Spinal cord (tissue), 9 donors: ENCODE measurements at regions not wholly inside any gene's neighbourhood (a gene's known extent, or its start where the extent isn't known, plus 50 kb on each side); places are given as distances from the start of the nearest gene placed in this dataset.
"Not testable (repeated sequence)": the region's sequence is repeated elsewhere in the genome, so short reads cannot be mapped to it uniquely, and the experiment has no call there.

ENCODE experiments used
- DNase-seq, 6 donors: peaks; one replicate each; pipeline versions ENCODE4 v3.0.0 to v3.0.0-alpha.2; 2013 to 2015; ENCODE audit warnings: low spot score in 6 of 6, low read depth in 4 of 6
- H3K27ac ChIP-seq: one replicate; pipeline ENCODE4 v1.5.1; 2013; ENCODE audit warnings: low read depth, low read length, control low read depth
- H3K27me3 ChIP-seq: one replicate; pipeline ENCODE4 v1.6.1; 2013; ENCODE audit warnings: low read length; ENCODE audit not compliant: control insufficient read depth, insufficient read depth
- H3K36me3 ChIP-seq: one replicate; pipeline ENCODE4 v1.6.1; 2013; ENCODE audit warnings: low read length; ENCODE audit not compliant: control insufficient read depth, insufficient read depth
- H3K4me1 ChIP-seq: one replicate; pipeline ENCODE4 v1.6.1; 2013; ENCODE audit warnings: low read length; ENCODE audit not compliant: control insufficient read depth, insufficient read depth
- H3K4me3 ChIP-seq: one replicate; pipeline ENCODE4 v1.5.1; 2013; ENCODE audit warnings: low read depth, low read length, control low read depth
- H3K9me3 ChIP-seq: one replicate; pipeline ENCODE4 v1.6.1; 2013; ENCODE audit warnings: low read length; ENCODE audit not compliant: control insufficient read depth, insufficient read depth
- WGBS: methylation state at CpG from one replicate; pipeline ENCODE4 v1.1.5; 2013; ENCODE audit warnings: missing lambda C conversion rate; ENCODE audit not compliant: insufficient coverage; 5-methylcytosine and 5-hydroxymethylcytosine counted together
- donor health status: healthy.

GRCh38 chr22:49514211-49514610 lies 313.5 kb downstream of the BRD1 start:
- H3K4me1 ChIP-seq, result peaks cover 22% of the 10 kb centered on the region
- 76% methylated on average over 10 of the region's 11 CpGs for WGBS
- H3K27ac ChIP-seq, result no peak overlapping the region
- no peaks in the 10 kb centered on the region for H3K36me3 ChIP-seq
- peaks cover 7% of the 10 kb centered on the region for H3K9me3 ChIP-seq
- DNase-seq, result no peak
- H3K4me3 ChIP-seq, result no peak overlapping the region
- H3K27me3 ChIP-seq, result peaks cover 4% of the 10 kb centered on the region

DNA sequence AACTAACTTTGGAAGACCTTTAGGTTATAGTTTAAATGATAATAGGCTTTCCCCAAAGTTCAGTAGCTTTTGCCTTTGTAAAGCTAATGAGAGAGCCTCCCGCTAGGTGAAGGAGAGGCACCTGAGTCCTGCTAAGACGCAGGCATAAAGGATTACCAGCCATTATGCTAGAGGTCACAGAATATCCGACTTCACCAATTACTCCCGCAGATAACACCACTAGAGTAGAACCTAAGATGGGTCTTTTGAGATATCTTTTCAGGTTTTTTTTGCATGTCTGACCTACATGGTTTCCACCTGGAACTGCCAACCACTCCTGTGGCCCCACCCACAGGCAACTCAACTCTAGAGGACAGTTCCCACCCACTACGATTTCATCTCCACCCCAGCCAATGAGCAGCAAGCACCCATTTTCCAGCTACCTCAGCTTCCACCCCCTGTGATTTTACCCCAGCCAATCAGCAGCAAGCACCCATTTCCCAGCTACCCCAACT lies 314.3 kb downstream of the BRD1 start:
- Histone ChIP-seq H3K9me3 (peaks cover 7% of the 10 kb centered on the region), H3K4me1 (peaks cover 18% of the 10 kb centered on the region), H3K4me3 (no peak overlapping the region), H3K36me3 (no peaks in the 10 kb centered on the region), H3K27ac (no peak overlapping the region), H3K27me3 (peaks cover 2% of the 10 kb centered on the region)
- no peak for DNase-seq
- 82% methylated on average over 4 of the region's 5 CpGs for WGBS

GRCh38 chr22:49512487-49513165 lies 315.0 kb downstream of the BRD1 start:
- WGBS, result 44% methylated on average over 6 of the region's 13 CpGs
- peaks cover 7% of the 10 kb centered on the region for H3K9me3 ChIP-seq
- DNase-seq, result peak in 2 of 6 donors; percentile 63 to 83
- no peak overlapping the region for H3K4me3 ChIP-seq
- no peaks in the 10 kb centered on the region for H3K27me3 ChIP-seq
- no peak overlapping the region for H3K27ac ChIP-seq
- no peaks in the 10 kb centered on the region for H3K36me3 ChIP-seq
- H3K4me1 ChIP-seq, result peaks cover 14% of the 10 kb centered on the region

DNA sequence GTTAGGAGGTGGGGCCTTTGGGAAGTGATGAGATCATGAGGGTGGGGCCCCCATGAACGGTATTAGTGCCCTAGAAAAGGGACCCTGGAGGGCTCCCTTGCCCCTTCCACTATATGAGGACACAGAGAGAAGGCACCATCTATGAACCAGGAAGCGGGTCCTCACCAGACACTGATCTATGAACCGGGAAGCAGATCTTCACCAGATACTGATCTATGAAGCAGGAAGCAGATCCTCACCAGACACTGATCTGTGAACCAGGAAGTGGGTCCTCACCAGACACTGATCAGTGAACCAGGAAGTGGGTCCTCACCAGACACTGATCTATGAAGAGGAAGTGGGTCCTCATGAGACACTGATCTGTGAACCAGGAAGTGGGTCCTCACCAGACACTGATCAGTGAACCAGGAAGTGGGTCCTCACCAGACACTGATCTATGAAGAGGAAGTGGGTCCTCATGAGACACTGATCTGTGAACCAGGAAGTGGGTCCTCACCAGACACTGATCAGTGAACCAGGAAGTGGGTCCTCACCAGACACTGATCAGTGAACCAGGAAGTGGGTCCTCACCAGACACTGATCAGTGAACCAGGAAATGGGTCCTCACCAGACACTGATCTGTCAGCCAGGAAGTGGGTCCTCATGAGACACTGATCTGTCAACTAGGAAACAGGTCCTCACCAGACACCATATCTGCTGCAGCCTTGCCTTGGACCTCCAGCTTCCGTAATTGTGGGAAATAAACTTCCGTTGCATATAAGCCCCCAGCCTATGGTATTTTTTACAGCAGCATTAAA lies 316.1 kb downstream of the BRD1 start:
- peaks cover 14% of the 10 kb centered on the region for H3K4me1 ChIP-seq
- not testable (repeated sequence) for H3K4me3 ChIP-seq, H3K36me3 ChIP-seq, H3K9me3 ChIP-seq, H3K27ac ChIP-seq, H3K27me3 ChIP-seq, DNase-seq
- 100% methylated on average over 2 of the region's 5 CpGs for WGBS

DNA sequence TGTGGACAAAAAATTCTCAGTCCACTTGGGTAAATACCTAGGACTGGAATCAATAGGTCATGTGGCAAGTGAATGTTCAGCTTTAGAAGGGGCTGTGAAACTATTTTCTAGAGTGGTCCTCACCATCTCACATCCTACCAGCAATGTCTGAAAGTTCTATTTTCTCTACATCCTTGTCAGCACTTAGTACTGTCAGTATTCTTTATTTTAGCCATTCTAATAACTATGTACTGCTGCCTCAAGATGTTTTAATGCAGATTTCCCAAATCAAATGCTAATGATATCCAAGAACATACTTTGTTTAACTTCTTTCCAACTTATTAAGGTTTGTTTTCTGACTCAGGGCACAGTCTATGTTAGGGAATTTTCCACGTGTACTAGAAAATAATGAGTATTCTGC lies 317.0 kb downstream of the BRD1 start:
- no peaks in the 10 kb centered on the region for H3K27me3 ChIP-seq
- H3K9me3 ChIP-seq, result peaks cover 7% of the 10 kb centered on the region
- no peak overlapping the region for H3K4me3 ChIP-seq
- no CpG with 5 or more reads among the region's 1 CpG for WGBS
- peaks cover 14% of the 10 kb centered on the region for H3K4me1 ChIP-seq
- H3K27ac ChIP-seq, result no peak overlapping the region
- no peak for DNase-seq
- no peaks in the 10 kb centered on the region for H3K36me3 ChIP-seq

GRCh38 chr22:49509016-49509415 lies 318.7 kb downstream of the BRD1 start:
- H3K27me3 ChIP-seq, result no peaks in the 10 kb centered on the region
- H3K4me3 ChIP-seq, result no peak overlapping the region
- 99% methylated on average over 4 of the region's 7 CpGs for WGBS
- H3K4me1 ChIP-seq, result peaks cover 4% of the 10 kb centered on the region
- H3K27ac ChIP-seq, result no peak overlapping the region
- no peaks in the 10 kb centered on the region for H3K36me3 ChIP-seq
- no peak for DNase-seq
- peaks cover 7% of the 10 kb centered on the region for H3K9me3 ChIP-seq

GRCh38 chr22:49508561-49508960 lies 319.1 kb downstream of the BRD1 start:
- H3K4me3 ChIP-seq, result no peak overlapping the region
- H3K27ac ChIP-seq, result no peak overlapping the region
- DNase-seq, result no peak
- H3K27me3 ChIP-seq, result no peaks in the 10 kb centered on the region
- no peaks in the 10 kb centered on the region for H3K36me3 ChIP-seq
- H3K9me3 ChIP-seq, result peaks cover 7% of the 10 kb centered on the region
- no peaks in the 10 kb centered on the region for H3K4me1 ChIP-seq
- WGBS, result 87% methylated on average over 6 of the region's 9 CpGs

DNA sequence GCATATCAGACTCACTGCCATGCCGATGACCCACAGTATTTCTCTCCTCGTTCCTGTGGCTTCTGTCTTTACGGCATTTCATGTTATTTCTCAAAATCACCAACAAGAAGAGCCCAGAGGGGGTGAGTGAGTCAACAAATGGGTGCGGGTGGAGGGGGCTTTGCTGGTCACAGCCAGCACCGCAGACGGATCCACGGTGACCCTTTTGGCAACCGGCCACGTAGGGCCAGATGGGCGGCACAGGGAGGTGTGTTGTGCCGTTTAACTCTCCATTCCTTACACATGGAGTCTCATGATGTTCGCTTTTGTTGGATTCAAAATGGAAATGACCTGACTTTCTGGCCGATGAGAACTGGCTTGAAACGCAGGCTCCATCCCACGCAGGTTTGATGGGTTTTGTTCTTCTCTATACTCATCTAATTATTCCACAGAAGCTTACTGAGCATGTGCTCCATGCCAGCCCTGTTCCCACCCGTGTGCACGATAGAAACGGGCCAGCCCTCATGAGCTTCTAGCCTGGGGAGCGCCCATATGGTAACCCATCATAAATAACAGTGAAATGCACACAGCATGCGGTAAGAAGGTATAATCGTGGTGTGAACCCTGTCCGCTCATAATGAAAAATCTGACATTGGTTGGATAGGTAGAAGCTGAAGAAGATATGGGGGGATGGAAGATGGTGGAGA lies 319.9 kb downstream of the BRD1 start:
- Histone ChIP-seq H3K36me3 (no peaks in the 10 kb centered on the region), H3K27me3 (no peaks in the 10 kb centered on the region), H3K4me3 (no peak overlapping the region), H3K9me3 (peaks cover 7% of the 10 kb centered on the region), H3K4me1 (no peaks in the 10 kb centered on the region), H3K27ac (no peak overlapping the region)
- DNase-seq, result no peak
- 99% methylated on average over 12 of the region's 22 CpGs for WGBS

DNA sequence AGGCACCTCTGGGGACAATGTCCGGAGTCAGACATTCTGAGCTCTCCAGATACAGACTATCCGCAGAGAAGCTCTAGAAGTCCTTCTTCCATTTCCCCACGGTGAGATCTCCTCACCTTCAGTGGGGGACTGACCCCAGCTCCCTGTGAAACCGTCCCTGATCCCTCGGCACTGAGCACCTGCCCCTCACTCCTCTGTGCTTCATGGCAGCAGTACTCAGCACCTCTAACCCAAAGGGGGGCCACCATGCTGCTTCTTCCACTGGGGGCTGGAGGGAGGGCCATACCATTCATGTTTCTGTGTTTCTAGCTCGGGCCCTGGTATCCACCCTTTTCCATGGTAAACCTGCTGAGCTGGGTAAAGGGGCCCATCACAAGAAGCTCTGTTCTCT lies 321.7 kb downstream of the BRD1 start:
- no peaks in the 10 kb centered on the region for H3K4me1 ChIP-seq
- H3K36me3 ChIP-seq, result no peaks in the 10 kb centered on the region
- no peaks in the 10 kb centered on the region for H3K27me3 ChIP-seq
- 90% methylated on average over 6 of the region's 6 CpGs for WGBS
- H3K27ac ChIP-seq, result no peak overlapping the region
- DNase-seq, result no peak
- H3K9me3 ChIP-seq, result peaks cover 3% of the 10 kb centered on the region
- no peak overlapping the region for H3K4me3 ChIP-seq
